K562 (cell line): ENCODE measurements at regions not wholly inside any gene's neighbourhood (a gene's known extent, or its start where the extent isn't known, plus 50 kb on each side); places are given as distances from the start of the nearest gene placed in this dataset.

Source experiments
- ATAC-seq: fragments of 200-7000 bp; cut with Tn5 transposase; 3 replicates; pipeline ENCODE4 v1.9.1; 2020; ENCODE audit warnings: moderate library complexity
- BruUV-seq: library from RNA; stranded (reverse); fragments of 400-500 nt; replicated peaks from 2 replicates; lab custom pipeline; 2021; lab: Mats Ljungman, UMichigan
- CTCF ChIA-PET: fragments of 300-600 bp; formaldehyde crosslinking; extraction: SDS; loops from one replicate; lab custom pipeline; 2021; ENCODE audit warnings: low intra/inter-chr PET ratio; lab: Yijun Ruan, JAX
- POLR2A ChIA-PET: fragments of 300-600, 350-650 bp; sonication (Branson Sonifier 250); formaldehyde crosslinking; extraction: SDS; loops from one replicate; lab custom pipeline; 2021; ENCODE audit warnings: antibody characterized with exemption, inconsistent platforms; lab: Yijun Ruan, JAX
- DNase-seq, 4 experiments: peaks; one replicate each; pipeline versions ENCODE4 v3.0.0 to v3.0.0-alpha.2; 2011 to 2018; ENCODE audit warnings: low spot score in 3 of 4, mixed read lengths in 3 of 4; ENCODE audit errors: extremely low read depth in 1 of 4
- FAIRE-seq: peaks from 2 replicates; lab custom pipeline; 2011; peaks lifted over from hg19 to GRCh38; lab: Jason Lieb, UNC
- H2AFZ ChIP-seq: 2 replicates; pipeline ENCODE4 v1.6.0; 2011; ENCODE audit warnings: low read depth, low read length, control low read depth, inconsistent platforms
- H3K27ac ChIP-seq: fragments of 200-600 bp; 3 replicates; pipeline ENCODE4 v1.8.0; 2011; ENCODE audit warnings: low read depth, mild to moderate bottlenecking, control low read depth, inconsistent platforms, low read length, moderate library complexity, mixed read lengths; ENCODE audit errors: extremely low read depth
- H3K27me3 ChIP-seq, 2 experiments: fragments of 300-600 bp in 1 of 2; 2 replicates in 1 of 2; 3 replicates in 1 of 2; pipeline versions ENCODE4 v1.6.0 to v1.8.0; 2011; ENCODE audit warnings: inconsistent platforms in 2 of 2, low read length in 2 of 2, mild to moderate bottlenecking in 1 of 2, mixed read lengths in 1 of 2, moderate library complexity in 1 of 2; ENCODE audit not compliant: control insufficient read depth in 2 of 2, insufficient read depth in 2 of 2
- H3K36me3 ChIP-seq: fragments of 300-600 bp; 3 replicates; pipeline ENCODE4 v1.8.0; 2011; ENCODE audit warnings: mild to moderate bottlenecking, low read length, inconsistent platforms; ENCODE audit not compliant: control insufficient read depth, insufficient read depth
- H3K4me1 ChIP-seq, 2 experiments: fragments of 200-600 bp in 1 of 2; replicated peaks in 1 of 2; 2 replicates in 1 of 2; 3 replicates in 1 of 2; pipeline versions ENCODE4 v1.5.1 to v1.8.0; 2011; ENCODE audit warnings: inconsistent platforms in 2 of 2, low read length in 2 of 2, mild to moderate bottlenecking in 1 of 2, mixed read lengths in 1 of 2, moderate library complexity in 1 of 2; ENCODE audit not compliant: control insufficient read depth in 2 of 2, insufficient read depth in 2 of 2
- H3K4me2 ChIP-seq: 2 replicates; pipeline ENCODE4 v1.6.1; 2011; ENCODE audit warnings: low read length, control low read depth, inconsistent platforms, mixed read lengths; ENCODE audit not compliant: insufficient read depth
- H3K4me3 ChIP-seq: fragments of 200-600 bp; sonication (generic), shearing (Covaris generic); 2 replicates; pipeline ENCODE4 v1.5.1; 2016; ENCODE audit warnings: control low read depth, inconsistent platforms
- H3K79me2 ChIP-seq: fragments of 200-600 bp; 3 replicates; pipeline ENCODE4 v1.8.0; 2011; ENCODE audit warnings: low read length, inconsistent platforms; ENCODE audit not compliant: control insufficient read depth, insufficient read depth
- H3K9ac ChIP-seq, 2 experiments: 2 replicates each; pipeline versions ENCODE4 v1.6.0 to v1.6.1; 2011; ENCODE audit warnings: low read depth in 2 of 2, low read length in 2 of 2, control low read depth in 1 of 2, inconsistent platforms in 1 of 2, mild to moderate bottlenecking in 1 of 2, mixed read lengths in 1 of 2; ENCODE audit not compliant: insufficient read depth in 1 of 2
- H3K9me1 ChIP-seq: one replicate; pipeline ENCODE4 v1.6.0; 2011; ENCODE audit warnings: inconsistent platforms, mild to moderate bottlenecking, low read length, moderate library complexity; ENCODE audit not compliant: control insufficient read depth, insufficient read depth
- H3K9me3 ChIP-seq: replicated peaks from 2 replicates; pipeline ENCODE4 v1.5.1; 2011; ENCODE audit warnings: low read depth, low read length, inconsistent platforms; ENCODE audit not compliant: control insufficient read depth, insufficient read depth
- H4K20me1 ChIP-seq: replicated peaks from 2 replicates; pipeline ENCODE4 v1.6.1; 2011; ENCODE audit warnings: low read length, inconsistent platforms, mixed read lengths; ENCODE audit not compliant: control insufficient read depth, insufficient read depth
- BRCA1 ChIP-seq, 2 experiments: fragments of 450-650 bp in 1 of 2; sonication (generic) in 1 of 2; formaldehyde crosslinking in 1 of 2; IDR thresholded peaks; 2 replicates each; pipeline versions ENCODE4 v1.5.0 to v1.6.1; 2017 to 2020; ENCODE audit warnings: mild to moderate bottlenecking in 1 of 2, missing genetic modification reagents in 1 of 2
- ELF4 ChIP-seq: fragments of 450-650 bp; formaldehyde crosslinking; IDR thresholded peaks from 2 replicates; pipeline ENCODE4 v1.4.0; 2022; ENCODE audit warnings: missing genetic modification characterization
- HNRNPL ChIP-seq: fragments of 200-400 bp; formaldehyde crosslinking; IDR thresholded peaks from 2 replicates; pipeline ENCODE4 v1.6.1; 2017; ENCODE audit warnings: low read depth, mild to moderate bottlenecking, low read length
- IRF1 ChIP-seq: sonication (generic); formaldehyde crosslinking; IDR thresholded peaks from 2 replicates; pipeline ENCODE4 v1.8.0; 2022; ENCODE audit warnings: missing genetic modification reagents, mild to moderate bottlenecking, borderline replicate concordance
- MEF2D ChIP-seq: conservative IDR thresholded peaks from 2 replicates; pipeline ENCODE4 v1.6.1; 2016; ENCODE audit warnings: low read depth, missing genetic modification characterization, missing compliant biosample characterization
- PCBP1 ChIP-seq: fragments of 200-400 bp; formaldehyde crosslinking; IDR thresholded peaks from 2 replicates; pipeline ENCODE4 v1.6.1; 2018; ENCODE audit warnings: mild to moderate bottlenecking, low read depth, low read length; ENCODE audit not compliant: poor library complexity, severe bottlenecking
- ZNF165 ChIP-seq: fragments of 250-450 bp; sonication (Bioruptor Pico); IDR thresholded peaks from 2 replicates; pipeline ENCODE4 v1.4.0; 2020; ENCODE audit warnings: borderline replicate concordance
- ZNF280A ChIP-seq: fragments of 450-650 bp; IDR thresholded peaks from 2 replicates; pipeline ENCODE4 v1.6.1; 2018; ENCODE audit warnings: mild to moderate bottlenecking, low read depth; ENCODE audit not compliant: partially characterized antibody
- ZNF318 ChIP-seq, 2 experiments: fragments of 450-650 bp; IDR thresholded peaks; 2 replicates each; pipeline ENCODE4 v1.6.1; 2016; ENCODE audit warnings: mild to moderate bottlenecking in 2 of 2, borderline replicate concordance in 1 of 2, low read depth in 1 of 2, moderate library complexity in 1 of 2
- WGBS: fragments of 100-300 bp; shearing (Covaris generic); methylation state at CpG from one replicate; pipeline ENCODE4 v1.1.6; 2016; ENCODE audit warnings: low coverage, mixed read lengths; ENCODE audit not compliant: insufficient coverage; ENCODE audit errors: missing lambda C conversion rate; 5-methylcytosine and 5-hydroxymethylcytosine counted together
- in situ Hi-C: fragments of 300-500 bp; cut with MboI; formaldehyde crosslinking; loops from 4 replicates; pipeline ENCODE4 v1.15.0; 2018; ENCODE audit warnings: inconsistent platforms, mixed read lengths
- intact Hi-C: fragments of 100-400 bp; cut with micrococcal nuclease; formaldehyde crosslinking; loops from 2 replicates; pipeline ENCODE4 v1.14.2; 2022

- TF ChIP-seq IRF1 (CRISPR knock-in tag) (no peak), MEF2D (tag) (no peak), HNRNPL (no peak), BRCA1 (IDR thresholded peaks at IDR 0.05) (no peak), BRCA1 (CRISPR knock-in tag; IDR thresholded peaks at IDR 0.05) (no peak), ELF4 (CRISPR knock-in tag) (no peak), ZNF280A (no peak)
Measured at GRCh38 chr2:18057657-18058056, 179.2 kb downstream of the KCNS3 start (continued).

- Histone ChIP-seq H3K9me1 (no peaks in the 10 kb centered on the region), H3K36me3 (no peaks in the 10 kb centered on the region), H3K79me2 (no peaks in the 10 kb centered on the region), H3K27me3 (no peaks in the 10 kb centered on the region), H4K20me1 (no peaks in the 10 kb centered on the region), H3K9me3 (no peaks in the 10 kb centered on the region), H3K27ac (no peak overlapping the region), H3K4me1 (no peaks in the 10 kb centered on the region), H3K4me2 (no peak overlapping the region), H3K4me3 (no peak overlapping the region), H2AFZ (no peak overlapping the region), H3K9ac (no peak overlapping the region)
- ChIA-PET CTCF (no interaction called here), POLR2A (no interaction called here)
- in situ Hi-C loops (no loop called here), intact Hi-C loops (no loop called here)
- whole genome bisulfite sequencing = 3% methylated on average over 3 of the region's 3 CpGs
- FAIRE-seq = no peak
- no peak for ATAC-seq
- no TSS peak for BruUV-seq
- no peak for DNase-seq
- TF ChIP-seq PCBP1 (no peak), ZNF165 (no peak), ZNF318 (IDR thresholded peaks at IDR 0.05; ENCODE audit: borderline replicate concordance in 1 of 2, low read depth in 1 of 2) (no peak)
Measured at GRCh38 chr2:18055290-18055689, 176.8 kb downstream of the KCNS3 start.
